Body of pancreas (tissue), 4 donors: ENCODE measurements at regions not wholly inside any gene's neighbourhood (a gene's known extent, or its start where the extent isn't known, plus 50 kb on each side); places are given as distances from the start of the nearest gene placed in this dataset.
"Not testable (repeated sequence)": the region's sequence is repeated elsewhere in the genome, so short reads cannot be mapped to it uniquely, and the experiment has no call there.

ENCODE experiments used
- ATAC-seq: fragments of 150-250 bp; one replicate; pipeline ENCODE4 v1.9.1; 2016
- DNase-seq, 4 donors: peaks; one replicate each; pipeline ENCODE4 v3.0.0-alpha.2; 2019
- H3K27ac ChIP-seq, 4 donors: fragments of 200-600 bp; sonication (generic); 1 replicate in 3 of 4; 2 replicates in 1 of 4; pipeline versions ENCODE4 v1.5.1 to v1.6.1; 2016 to 2019; ENCODE audit warnings: mild to moderate bottlenecking in 1 of 4, mixed read lengths in 1 of 4, moderate library complexity in 1 of 4
- H3K27me3 ChIP-seq, 2 donors: fragments of 200-600 bp; sonication (generic); one replicate each; pipeline ENCODE4 v1.6.0; 2016; ENCODE audit warnings: mild to moderate bottlenecking in 1 of 2
- H3K36me3 ChIP-seq, 2 donors: fragments of 200-600 bp; sonication (generic); replicated peaks in 1 of 2; 2 replicates each; pipeline ENCODE4 v1.5.1; 2016; ENCODE audit warnings: low read depth in 2 of 2; ENCODE audit not compliant: insufficient read depth in 1 of 2
- H3K4me1 ChIP-seq: fragments of 200-600 bp; sonication (generic); one replicate; pipeline ENCODE4 v1.6.0; 2016
- H3K4me3 ChIP-seq, 2 donors: fragments of 200-600 bp; sonication (generic); 1 replicate in 1 of 2; 2 replicates in 1 of 2; pipeline ENCODE4 v1.5.1; 2016 to 2019
- H3K9me3 ChIP-seq, 3 donors: fragments of 200-600 bp; sonication (generic); 1 replicate in 2 of 3; 2 replicates in 1 of 3; pipeline ENCODE4 v1.5.1; 2016
- CTCF ChIP-seq, 7 experiments: fragments of 450-650 bp in 4 of 7; fragments of 200-600 bp in 3 of 7; sonication (generic) in 3 of 7; IDR thresholded peaks; one replicate each; pipeline ENCODE4 v1.5.1; 2016 to 2019; ENCODE audit warnings: antibody characterized with exemption in 7 of 7
- POLR2A ChIP-seq, 3 donors: fragments of 450-650 bp; IDR thresholded peaks; one replicate each; pipeline ENCODE4 v1.6.1; 2016; ENCODE audit warnings: antibody characterized with exemption in 3 of 3, mild to moderate bottlenecking in 2 of 3
- WGBS, 2 donors: methylation state at CpG; one replicate each; pipeline ENCODE4 v1.1.5; 2017; 5-methylcytosine and 5-hydroxymethylcytosine counted together
- intact Hi-C: fragments of 100-400 bp; cut with DNase I; formaldehyde crosslinking; loops from one replicate; pipeline ENCODE4 v1.15.1; 2023

GRCh38 chr2:195333869-195334268 is 323.2 kb upstream of the SLC39A10 start:
- DNase-seq (no peak), ATAC-seq (no peak)
- H3K27ac ChIP-seq = no peak overlapping the region
- H3K27me3 ChIP-seq = no peaks in the 10 kb centered on the region
- intact Hi-C loops = no loop called here
- H3K36me3 ChIP-seq = no peaks in the 10 kb centered on the region
- no peaks in the 10 kb centered on the region for H3K4me1 ChIP-seq
- no peaks in the 10 kb centered on the region for H3K9me3 ChIP-seq
- no peak for TF ChIP-seq POLR2A (IDR thresholded peaks at IDR 0.05)
- TF ChIP-seq CTCF (IDR thresholded peaks at IDR 0.05) = no peak
- no peak overlapping the region for H3K4me3 ChIP-seq

GRCh38 chr2:195331966-195332365 is 325.1 kb upstream of the SLC39A10 start:
- intact Hi-C loops = no loop called here
- DNase-seq = no peak
- no peaks in the 10 kb centered on the region for H3K4me1 ChIP-seq

GRCh38 chr2:195331129-195331528 is 325.9 kb upstream of the SLC39A10 start:
- intact Hi-C loops = no loop called here
- Histone ChIP-seq H3K9me3 (no peaks in the 10 kb centered on the region), H3K4me3 (no peak overlapping the region), H3K4me1 (no peaks in the 10 kb centered on the region), H3K36me3 (no peaks in the 10 kb centered on the region), H3K27me3 (no peaks in the 10 kb centered on the region), H3K27ac (no peak overlapping the region)
- WGBS, 2 donors = 15 to 23% methylated on average over 1 of the region's 1 CpG
- ATAC-seq (no peak), DNase-seq (no peak)
- TF ChIP-seq POLR2A (IDR thresholded peaks at IDR 0.05) (no peak), CTCF (IDR thresholded peaks at IDR 0.05) (no peak)

More at GRCh38 chr2:195331966-195332365, 325.1 kb upstream of the SLC39A10 start:
- WGBS, 2 donors = 68% methylated on average over 2 of the region's 2 CpGs
- no peak overlapping the region for H3K27ac ChIP-seq
- ATAC-seq = no peak
- H3K9me3 ChIP-seq = no peaks in the 10 kb centered on the region
- H3K27me3 ChIP-seq = no peaks in the 10 kb centered on the region
- H3K4me3 ChIP-seq = no peak overlapping the region
- TF ChIP-seq CTCF (IDR thresholded peaks at IDR 0.05) = no peak
- no peak for TF ChIP-seq POLR2A (IDR thresholded peaks at IDR 0.05)
- no peaks in the 10 kb centered on the region for H3K36me3 ChIP-seq

- no peaks in the 10 kb centered on the region for H3K9me3 ChIP-seq
- intact Hi-C loops = no loop called here
- no peaks in the 10 kb centered on the region for H3K27me3 ChIP-seq
- no peak for TF ChIP-seq CTCF (IDR thresholded peaks at IDR 0.05)
- TF ChIP-seq POLR2A (IDR thresholded peaks at IDR 0.05) = no peak
- no peaks in the 10 kb centered on the region for H3K36me3 ChIP-seq
- no peak for ATAC-seq
- H3K27ac ChIP-seq = no peak overlapping the region
- no peak overlapping the region for H3K4me3 ChIP-seq
- H3K4me1 ChIP-seq = no peaks in the 10 kb centered on the region
- no peak for DNase-seq
Observed at GRCh38 chr2:195330513-195330956, 326.5 kb upstream of the SLC39A10 start.

GRCh38 chr2:195329784-195330183 is 327.2 kb upstream of the SLC39A10 start:
- H3K27ac ChIP-seq, H3K9me3 ChIP-seq, H3K27me3 ChIP-seq, H3K4me3 ChIP-seq, DNase-seq, H3K36me3 ChIP-seq, H3K4me1 ChIP-seq, ATAC-seq, intact Hi-C loops: not testable (repeated sequence)
